A549 (cell line): ENCODE measurements at regions not wholly inside any gene's neighbourhood (a gene's known extent, or its start where the extent isn't known, plus 50 kb on each side); places are given as distances from the start of the nearest gene placed in this dataset.

Source experiments
- ATAC-seq, 2 experiments: fragments of 200-7000 bp in 1 of 2; fragments of >200 bp in 1 of 2; cut with Nextera tagmentation in 1 of 2; cut with Tn5 transposase in 1 of 2; 3 replicates each; pipeline versions ENCODE4 v1.8.0 to v1.9.1; 2018 to 2020; ENCODE audit warnings: mild to moderate bottlenecking in 1 of 2, moderate library complexity in 1 of 2
- CTCF ChIA-PET: fragments of 300-600 bp; sonication (Branson Sonifier 250); formaldehyde crosslinking; extraction: SDS; loops from one replicate; lab custom pipeline; 2021; ENCODE audit warnings: antibody characterized with exemption, inconsistent platforms; lab: Yijun Ruan, JAX
- POLR2A ChIA-PET: fragments of 350-600 bp; formaldehyde crosslinking; extraction: SDS; loops from one replicate; lab custom pipeline; 2021; ENCODE audit warnings: antibody characterized with exemption, inconsistent platforms; lab: Yijun Ruan, JAX
- DNase-seq, 2 experiments: peaks; one replicate each; pipeline versions ENCODE4 v3.0.0 to v3.0.0-alpha.2; 2011 to 2016; ENCODE audit warnings: low read depth in 1 of 2, low spot score in 1 of 2
- FAIRE-seq: peaks from 2 replicates; lab custom pipeline; 2011; peaks lifted over from hg19 to GRCh38; lab: Jason Lieb, UNC
- H3K27ac ChIP-seq, 2 experiments: fragments of >200 bp; sonication (Bioruptor Twin); formaldehyde crosslinking; 3 replicates each; pipeline ENCODE4 v1.5.1; 2016 to 2017
- H3K4me1 ChIP-seq: fragments of >200 bp; sonication (Bioruptor Twin); formaldehyde crosslinking; 3 replicates; pipeline ENCODE4 v1.6.1; 2016
- H3K4me2 ChIP-seq: fragments of >200 bp; sonication (Bioruptor Twin); formaldehyde crosslinking; 3 replicates; pipeline ENCODE4 v1.6.1; 2016
- H3K4me3 ChIP-seq: fragments of >200 bp; sonication (Bioruptor Twin); formaldehyde crosslinking; 3 replicates; pipeline ENCODE4 v1.5.1; 2016
- H3K9me3 ChIP-seq: fragments of >200 bp; sonication (Bioruptor Twin); formaldehyde crosslinking; 3 replicates; pipeline ENCODE4 v1.6.1; 2016
- ATOH8 ChIP-seq: fragments of 250-450 bp; sonication (Bioruptor Pico); IDR thresholded peaks from 2 replicates; pipeline ENCODE4 v1.5.0; 2020; ENCODE audit warnings: low read depth, mild to moderate bottlenecking, moderate library complexity
- BCL3 ChIP-seq: fragments of >200 bp; sonication (Bioruptor Twin); formaldehyde crosslinking; IDR thresholded peaks from 3 replicates; pipeline ENCODE4 v1.6.1; 2016
- BHLHE40 ChIP-seq: IDR thresholded peaks from 2 replicates; pipeline ENCODE4 v1.6.1; 2012; ENCODE audit warnings: low read depth, low read length, inconsistent platforms
- CEBPB ChIP-seq, 2 experiments: fragments of >200 bp in 1 of 2; sonication (Bioruptor Twin) in 1 of 2; formaldehyde crosslinking in 1 of 2; IDR thresholded peaks; 2 replicates each; pipeline ENCODE4 v1.6.1; 2012 to 2016
- E2F6 ChIP-seq: IDR thresholded peaks from 2 replicates; pipeline ENCODE4 v1.6.1; 2012; ENCODE audit warnings: low read depth, borderline replicate concordance
- EHF ChIP-seq: fragments of 250-450 bp; sonication (Bioruptor Pico); IDR thresholded peaks from 2 replicates; pipeline ENCODE4 v1.5.0; 2020; ENCODE audit warnings: mild to moderate bottlenecking
- EHMT2 ChIP-seq: fragments of 200-600 bp; sonication (generic); IDR thresholded peaks from 2 replicates; pipeline ENCODE4 v1.6.1; 2016; ENCODE audit warnings: antibody characterized with exemption, low read depth, mild to moderate bottlenecking, moderate library complexity
- ELK1 ChIP-seq: fragments of 150-350 bp; IDR thresholded peaks from 2 replicates; pipeline ENCODE4 v1.6.1; 2014; ENCODE audit warnings: low read depth, mild to moderate bottlenecking, low read length
- GATA3 ChIP-seq: IDR thresholded peaks from 2 replicates; pipeline ENCODE4 v1.6.1; 2012; ENCODE audit warnings: borderline replicate concordance
- HOXB13 ChIP-seq: fragments of 250-450 bp; sonication (Bioruptor Pico); IDR thresholded peaks from 2 replicates; pipeline ENCODE4 v1.5.0; 2020; ENCODE audit warnings: low read depth, mild to moderate bottlenecking, moderate library complexity
- JUNB ChIP-seq: fragments of >200 bp; sonication (Bioruptor Twin); formaldehyde crosslinking; IDR thresholded peaks from 2 replicates; pipeline ENCODE4 v1.6.1; 2016
- KDM5A ChIP-seq: fragments of 200-600 bp; sonication (generic); IDR thresholded peaks from 2 replicates; pipeline ENCODE4 v1.6.1; 2016; ENCODE audit warnings: antibody characterized with exemption, mild to moderate bottlenecking
- MAZ ChIP-seq: fragments of 150-350 bp; IDR thresholded peaks from 2 replicates; pipeline ENCODE4 v1.6.1; 2014; ENCODE audit warnings: antibody characterized with exemption, low read depth, low read length, borderline replicate concordance
- NPAS2 ChIP-seq: fragments of 250-450 bp; sonication (Bioruptor Pico); IDR thresholded peaks from 2 replicates; pipeline ENCODE4 v1.8.0; 2022; ENCODE audit warnings: mild to moderate bottlenecking, moderate library complexity, borderline replicate concordance
- PBX3 ChIP-seq: IDR thresholded peaks from 2 replicates; pipeline ENCODE4 v1.6.1; 2012
- PHF8 ChIP-seq: fragments of 200-600 bp; sonication (generic); IDR thresholded peaks from 2 replicates; pipeline ENCODE4 v1.6.1; 2016; ENCODE audit warnings: low read depth, mild to moderate bottlenecking, antibody characterized with exemption, moderate library complexity, borderline replicate concordance
- POLR2AphosphoS2 ChIP-seq: conservative IDR thresholded peaks from 2 replicates; pipeline ENCODE4 v1.6.1; 2012; ENCODE audit warnings: low read length, improper control_type of control experiment, inconsistent platforms
- RAD21 ChIP-seq, 2 experiments: fragments of >200 bp in 1 of 2; sonication (Bioruptor Twin) in 1 of 2; formaldehyde crosslinking in 1 of 2; IDR thresholded peaks in 1 of 2; conservative IDR thresholded peaks in 1 of 2; 2 replicates in 1 of 2; 3 replicates in 1 of 2; pipeline ENCODE4 v1.6.1; 2012 to 2018; ENCODE audit warnings: inconsistent platforms in 1 of 2
- RCOR1 ChIP-seq: fragments of 150-350 bp; IDR thresholded peaks from 2 replicates; pipeline ENCODE4 v1.6.1; 2014; ENCODE audit warnings: antibody characterized with exemption, low read length, low read depth
- RNF2 ChIP-seq: fragments of 200-600 bp; sonication (generic); IDR thresholded peaks from 2 replicates; pipeline ENCODE4 v1.6.1; 2016; ENCODE audit warnings: low read depth, mild to moderate bottlenecking, antibody characterized with exemption, moderate library complexity, borderline replicate concordance
- SREBF2 ChIP-seq: fragments of 450-650 bp; IDR thresholded peaks from 2 replicates; pipeline ENCODE4 v1.6.1; 2014; ENCODE audit warnings: mild to moderate bottlenecking, moderate library complexity
- ZC3H11A ChIP-seq: fragments of 450-650 bp; IDR thresholded peaks from 2 replicates; pipeline ENCODE4 v1.6.1; 2014; ENCODE audit warnings: antibody characterized with exemption, mild to moderate bottlenecking
- WGBS: methylation state at CpG from one replicate; pipeline ENCODE4 v1.1.6; 2017; ENCODE audit errors: missing lambda C conversion rate; 5-methylcytosine and 5-hydroxymethylcytosine counted together

GRCh38 chr3:23686519-23686918 lies 119.2 kb upstream of the UBE2E1 start:
- ChIA-PET CTCF (interaction anchor here (1.3 to 1.7 kb wide), 3 partner anchors 12 to 16 kb away, joined by 3 to 6 read pairs (median 5); no protein-coding TSS in a partner anchor), POLR2A (no interaction called here)
- DNase-seq (no peak), FAIRE-seq (no peak), ATAC-seq (peak; percentile 4 to 22; a peak in 3 of 6 replicates)
- TF ChIP-seq PHF8 (no peak), JUNB (no peak), BCL3 (no peak), CEBPB (IDR thresholded peaks at IDR 0.05) (no peak)
- peaks cover 16% of the 10 kb centered on the region for H3K9me3 ChIP-seq
- 77% methylated on average over 3 of the region's 3 CpGs for WGBS
- H3K4me2 ChIP-seq, result peak overlapping the region; percentile 61
- no peak overlapping the region for H3K4me3 ChIP-seq
- H3K4me1 ChIP-seq, result peaks cover 23% of the 10 kb centered on the region
- peak overlapping the region; percentile 55 to 85 for H3K27ac ChIP-seq

GRCh38 chr3:23691357-23691895 lies 114.3 kb upstream of the UBE2E1 start:
- Histone ChIP-seq H3K27ac (peak overlapping the region in 1 of 2 experiments; percentile 67; a peak in 2 of 6 replicates), H3K4me1 (peaks cover 15% of the 10 kb centered on the region), H3K4me3 (no peak overlapping the region), H3K9me3 (peaks cover 16% of the 10 kb centered on the region), H3K4me2 (no peak overlapping the region)
- POLR2A ChIA-PET, result no interaction called here
- no peak for ATAC-seq
- DNase-seq, result no peak
- CTCF ChIA-PET, result no interaction called here
- WGBS, result 81% methylated on average over 5 of the region's 5 CpGs
- TF ChIP-seq POLR2AphosphoS2, result no peak
- no peak for TF ChIP-seq ELK1
- no peak for TF ChIP-seq BCL3
- no peak for FAIRE-seq

- ChIA-PET CTCF (interaction anchor here (1.6 kb wide), 1 partner anchor 9 kb away, joined by 3 read pairs; no protein-coding TSS in a partner anchor), POLR2A (no interaction called here)
- H3K9me3 ChIP-seq, result no peaks in the 10 kb centered on the region
- WGBS, result 88% methylated on average over 2 of the region's 2 CpGs
- ATAC-seq, result no peak
- FAIRE-seq, result no peak
- TF ChIP-seq MAZ (no peak), PBX3 (no peak), HOXB13 (CRISPR knock-in tag) (no peak), NPAS2 (CRISPR knock-in tag) (no peak), BHLHE40 (no peak), RCOR1 (no peak), EHMT2 (no peak), EHF (CRISPR knock-in tag) (no peak), ATOH8 (CRISPR knock-in tag) (no peak), RNF2 (no peak), CEBPB (IDR thresholded peaks at IDR 0.05) (no peak), ZC3H11A (no peak), RAD21 (conservative IDR thresholded peaks at IDR 0.05 in 1 of 2, IDR thresholded peaks at IDR 0.05 in 1 of 2) (no peak), KDM5A (no peak), E2F6 (no peak), GATA3 (no peak), ELK1 (no peak), SREBF2 (no peak)
- TF ChIP-seq, all 56 proteins: peak for 0
- DNase-seq, result no peak
- H3K4me1 ChIP-seq, result peaks cover 8% of the 10 kb centered on the region
- H3K4me3 ChIP-seq, result no peak overlapping the region
- no peak overlapping the region for H3K27ac ChIP-seq
- no peak overlapping the region for H3K4me2 ChIP-seq
These were observed 108.9 kb upstream of the UBE2E1 start for GRCh38 chr3:23696842-23697241.
